ENCODE measurements at regions not wholly inside any gene's neighbourhood (a gene's known extent, or its start where the extent isn't known, plus 50 kb on each side); places are given as distances from the start of the nearest gene placed in this dataset.

DNA sequence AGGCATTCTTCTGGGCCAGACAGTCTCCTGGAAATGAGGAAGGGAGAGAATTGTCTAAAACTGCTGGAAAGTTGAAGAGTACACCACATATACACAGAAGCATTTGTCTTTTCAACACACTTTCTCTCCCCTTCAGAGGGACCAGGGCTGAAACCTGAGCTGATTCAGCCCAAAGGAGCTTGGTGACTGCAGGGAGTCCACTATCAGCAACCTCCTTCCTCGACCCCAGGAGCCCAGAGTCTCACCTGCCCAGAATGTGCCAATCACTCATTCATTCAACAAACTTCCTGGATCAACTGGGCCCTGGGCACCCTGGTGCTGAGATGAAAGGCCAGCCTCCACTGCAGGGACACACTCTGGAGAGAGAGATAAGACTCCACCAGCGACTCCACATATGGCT, 128.9 kb upstream of the VSTM2B start:
- Histone ChIP-seq H3K4me1 (ENCODE audit: low read length) (no peaks in the 10 kb centered on the region), H2AFZ (ENCODE audit: low read depth, low read length) (no peak overlapping the region), H3K27me3 (ENCODE audit: low read depth, low read length) (peaks cover 17% of the 10 kb centered on the region), H3K79me2 (ENCODE audit: low read length) (no peaks in the 10 kb centered on the region), H4K20me1 (ENCODE audit: insufficient read depth, low read length) (no peaks in the 10 kb centered on the region), H3K9ac (ENCODE audit: low read length) (no peak overlapping the region), H3K4me2 (ENCODE audit: low read length) (no peak overlapping the region), H3K4me3 (ENCODE audit: low read length) (no peak overlapping the region), H3K27ac (ENCODE audit: low read length) (no peak overlapping the region), H3K9me3 (ENCODE audit: insufficient read depth, low read length) (no peaks in the 10 kb centered on the region), H3K36me3 (replicated peaks; ENCODE audit: low read depth, low read length) (no peaks in the 10 kb centered on the region)
- TF ChIP-seq, protein P1, sequence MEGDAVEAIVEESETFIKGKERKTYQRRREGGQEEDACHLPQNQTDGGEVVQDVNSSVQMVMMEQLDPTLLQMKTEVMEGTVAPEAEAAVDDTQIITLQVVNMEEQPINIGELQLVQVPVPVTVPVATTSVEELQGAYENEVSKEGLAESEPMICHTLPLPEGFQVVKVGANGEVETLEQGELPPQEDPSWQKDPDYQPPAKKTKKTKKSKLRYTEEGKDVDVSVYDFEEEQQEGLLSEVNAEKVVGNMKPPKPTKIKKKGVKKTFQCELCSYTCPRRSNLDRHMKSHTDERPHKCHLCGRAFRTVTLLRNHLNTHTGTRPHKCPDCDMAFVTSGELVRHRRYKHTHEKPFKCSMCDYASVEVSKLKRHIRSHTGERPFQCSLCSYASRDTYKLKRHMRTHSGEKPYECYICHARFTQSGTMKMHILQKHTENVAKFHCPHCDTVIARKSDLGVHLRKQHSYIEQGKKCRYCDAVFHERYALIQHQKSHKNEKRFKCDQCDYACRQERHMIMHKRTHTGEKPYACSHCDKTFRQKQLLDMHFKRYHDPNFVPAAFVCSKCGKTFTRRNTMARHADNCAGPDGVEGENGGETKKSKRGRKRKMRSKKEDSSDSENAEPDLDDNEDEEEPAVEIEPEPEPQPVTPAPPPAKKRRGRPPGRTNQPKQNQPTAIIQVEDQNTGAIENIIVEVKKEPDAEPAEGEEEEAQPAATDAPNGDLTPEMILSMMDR (IDR thresholded peaks at IDR 0.05; ENCODE audit: low read depth, low read length) = no peak
- no peak for TF ChIP-seq EZH2phosphoT487 (IDR thresholded peaks at IDR 0.05; ENCODE audit: low read depth)

DNA sequence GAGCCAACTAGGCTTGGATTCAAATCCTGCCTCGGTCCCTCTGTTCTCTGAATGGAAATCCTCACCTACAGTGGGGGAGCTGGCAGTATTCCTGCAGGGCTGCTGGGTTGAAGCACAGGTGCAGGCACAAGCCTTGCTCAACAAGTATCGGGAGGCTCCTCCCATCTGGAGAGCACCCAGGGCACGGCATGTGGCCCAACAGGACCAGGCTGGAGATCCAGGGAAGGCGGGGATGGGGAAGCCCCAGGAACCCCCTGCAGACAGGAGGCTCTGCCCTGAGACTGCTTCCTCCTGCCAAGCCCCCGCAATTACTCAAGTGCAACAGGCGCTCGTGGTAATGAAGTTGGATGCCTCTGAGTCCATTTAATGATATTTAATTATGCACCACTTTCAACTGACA, 128.0 kb upstream of the VSTM2B start:
- Histone ChIP-seq H3K4me1 (ENCODE audit: low read length) (no peaks in the 10 kb centered on the region), H3K4me2 (ENCODE audit: low read length) (no peak overlapping the region), H3K27ac (ENCODE audit: low read length) (no peak overlapping the region), H3K4me3 (ENCODE audit: low read length) (no peak overlapping the region), H4K20me1 (ENCODE audit: insufficient read depth, low read length) (no peaks in the 10 kb centered on the region), H3K27me3 (ENCODE audit: low read depth, low read length) (peaks cover 17% of the 10 kb centered on the region), H3K79me2 (ENCODE audit: low read length) (no peaks in the 10 kb centered on the region), H3K36me3 (replicated peaks; ENCODE audit: low read depth, low read length) (no peaks in the 10 kb centered on the region), H3K9me3 (ENCODE audit: insufficient read depth, low read length) (no peaks in the 10 kb centered on the region), H3K9ac (ENCODE audit: low read length) (no peak overlapping the region), H2AFZ (ENCODE audit: low read depth, low read length) (no peak overlapping the region)
- no peak for TF ChIP-seq EZH2phosphoT487 (IDR thresholded peaks at IDR 0.05; ENCODE audit: low read depth)
- TF ChIP-seq, protein P1 (IDR thresholded peaks at IDR 0.05; ENCODE audit: low read depth, low read length) = no peak

DNA sequence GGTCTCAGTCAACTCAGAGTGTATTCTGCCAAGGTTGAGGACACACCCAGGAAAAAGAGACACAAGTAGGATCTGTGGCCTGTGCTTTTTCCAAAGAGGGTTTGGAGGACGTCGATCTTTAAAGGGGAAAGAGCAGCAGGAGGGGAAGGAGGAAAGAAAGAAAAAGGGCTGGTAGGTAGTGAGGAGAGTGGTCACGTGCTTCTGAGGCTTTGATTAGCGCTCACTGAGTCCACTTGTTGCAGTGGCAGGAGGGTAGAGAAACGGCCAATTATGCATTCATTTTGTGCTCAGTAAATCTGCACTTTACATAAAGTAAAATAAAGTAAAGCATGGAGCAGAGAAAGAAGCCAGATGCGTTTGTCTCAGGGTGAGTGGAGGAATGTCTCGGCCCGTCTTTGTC, 126.0 kb upstream of the VSTM2B start:
- Histone ChIP-seq H3K4me2 (ENCODE audit: low read length) (no peak overlapping the region), H3K4me3 (ENCODE audit: low read length) (no peak overlapping the region), H2AFZ (ENCODE audit: low read depth, low read length) (no peak overlapping the region), H3K36me3 (replicated peaks; ENCODE audit: low read depth, low read length) (no peaks in the 10 kb centered on the region), H3K4me1 (ENCODE audit: low read length) (no peaks in the 10 kb centered on the region), H3K27me3 (ENCODE audit: low read depth, low read length) (peaks cover 17% of the 10 kb centered on the region), H3K79me2 (ENCODE audit: low read length) (no peaks in the 10 kb centered on the region), H3K27ac (ENCODE audit: low read length) (no peak overlapping the region), H3K9ac (ENCODE audit: low read length) (no peak overlapping the region), H4K20me1 (ENCODE audit: insufficient read depth, low read length) (no peaks in the 10 kb centered on the region), H3K9me3 (ENCODE audit: insufficient read depth, low read length) (no peaks in the 10 kb centered on the region)
- TF ChIP-seq, protein P1 (IDR thresholded peaks at IDR 0.05; ENCODE audit: low read depth, low read length) = no peak
- no peak for TF ChIP-seq EZH2phosphoT487 (IDR thresholded peaks at IDR 0.05; ENCODE audit: low read depth)

DNA sequence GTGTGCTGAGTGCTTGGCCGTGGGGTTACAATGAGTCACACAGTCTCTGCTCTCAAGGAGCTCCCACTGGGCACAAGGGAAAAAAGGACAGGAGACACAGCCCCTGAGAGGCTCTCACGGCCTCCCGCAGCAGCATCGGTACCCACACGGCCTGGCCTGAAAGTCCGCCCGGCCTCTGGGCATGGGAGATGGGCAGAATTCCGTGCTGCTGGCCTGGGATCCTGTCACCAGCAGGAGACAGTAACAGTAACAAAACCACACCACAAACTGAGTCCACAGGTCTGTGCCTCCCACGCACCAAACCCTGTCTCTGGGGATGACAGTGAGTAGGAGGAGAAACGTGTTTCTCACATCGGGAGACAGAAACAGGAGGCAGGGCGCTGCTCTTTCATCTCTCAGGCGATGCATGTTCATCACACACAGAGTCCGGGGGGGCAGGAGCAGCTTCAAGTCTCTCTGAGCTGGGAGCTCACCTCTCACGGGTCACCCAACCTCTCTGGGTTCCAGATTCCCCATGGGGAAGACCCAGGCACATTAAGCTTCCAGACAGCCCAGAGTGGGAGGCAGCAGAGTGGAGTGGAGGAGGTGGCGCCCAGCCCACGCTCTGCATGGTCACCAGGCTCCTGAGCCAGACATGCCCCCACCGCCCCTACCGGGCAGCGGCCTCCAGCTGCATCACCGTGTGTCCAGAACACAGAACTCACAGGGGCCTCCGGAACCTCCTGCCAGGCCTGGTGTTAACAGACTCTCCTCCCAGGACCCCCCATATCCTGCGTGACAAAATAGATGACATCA, 124.7 kb upstream of the VSTM2B start:
- Histone ChIP-seq H3K4me2 (ENCODE audit: low read length) (no peak overlapping the region), H3K9me3 (ENCODE audit: insufficient read depth, low read length) (no peaks in the 10 kb centered on the region), H3K9ac (ENCODE audit: low read length) (no peak overlapping the region), H2AFZ (ENCODE audit: low read depth, low read length) (no peak overlapping the region), H3K36me3 (replicated peaks; ENCODE audit: low read depth, low read length) (no peaks in the 10 kb centered on the region), H3K79me2 (ENCODE audit: low read length) (no peaks in the 10 kb centered on the region), H4K20me1 (ENCODE audit: insufficient read depth, low read length) (no peaks in the 10 kb centered on the region), H3K4me3 (ENCODE audit: low read length) (no peak overlapping the region), H3K4me1 (ENCODE audit: low read length) (no peaks in the 10 kb centered on the region), H3K27me3 (ENCODE audit: low read depth, low read length) (peaks cover 12% of the 10 kb centered on the region), H3K27ac (ENCODE audit: low read length) (no peak overlapping the region)
- TF ChIP-seq, protein P1 (IDR thresholded peaks at IDR 0.05; ENCODE audit: low read depth, low read length) = no peak
- no peak for TF ChIP-seq EZH2phosphoT487 (IDR thresholded peaks at IDR 0.05; ENCODE audit: low read depth)
